Stimulated activated CD8-positive, alpha-beta memory T cell treated with anti-CD3 and anti-CD28 coated beads, Interleukin-15, amount 100 ng/mL, for 24 hours (primary cell): ENCODE measurements at regions not wholly inside any gene's neighbourhood (a gene's known extent, or its start where the extent isn't known, plus 50 kb on each side); places are given as distances from the start of the nearest gene placed in this dataset.
"Not testable (repeated sequence)": the region's sequence is repeated elsewhere in the genome, so short reads cannot be mapped to it uniquely, and the experiment has no call there.

Experiments
- DNase-seq: peaks from one replicate; pipeline ENCODE4 v3.0.0-alpha.2; 2020; ENCODE audit warnings: low read depth

GRCh38 chr10:64574371-64574770 is 1053.2 kb downstream of the REEP3 start:
- no peak for DNase-seq

GRCh38 chr10:64576497-64576896 is 1055.3 kb downstream of the REEP3 start:
- DNase-seq: no peak

DNA sequence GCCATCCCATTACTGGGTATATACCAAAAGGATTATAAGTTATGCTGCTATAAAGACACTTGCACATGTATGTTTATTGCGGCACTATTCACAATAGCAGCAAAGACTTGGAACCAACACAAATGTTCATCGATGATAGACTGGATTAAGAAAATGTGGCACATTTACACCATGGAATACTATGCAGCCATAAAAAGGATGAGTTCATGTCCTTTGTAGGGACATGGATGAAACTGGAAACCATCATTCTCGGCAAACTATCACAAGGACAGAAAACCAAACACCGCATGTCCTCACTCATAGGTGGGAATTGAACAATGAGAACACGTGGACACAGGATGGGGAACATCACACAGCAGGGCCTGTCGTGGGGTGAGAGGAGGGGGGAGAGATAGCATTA is 1057.6 kb downstream of the REEP3 start:
- not testable (repeated sequence) for DNase-seq

GRCh38 chr10:64586934-64587503 is 1065.8 kb downstream of the REEP3 start:
- no peak for DNase-seq

DNA sequence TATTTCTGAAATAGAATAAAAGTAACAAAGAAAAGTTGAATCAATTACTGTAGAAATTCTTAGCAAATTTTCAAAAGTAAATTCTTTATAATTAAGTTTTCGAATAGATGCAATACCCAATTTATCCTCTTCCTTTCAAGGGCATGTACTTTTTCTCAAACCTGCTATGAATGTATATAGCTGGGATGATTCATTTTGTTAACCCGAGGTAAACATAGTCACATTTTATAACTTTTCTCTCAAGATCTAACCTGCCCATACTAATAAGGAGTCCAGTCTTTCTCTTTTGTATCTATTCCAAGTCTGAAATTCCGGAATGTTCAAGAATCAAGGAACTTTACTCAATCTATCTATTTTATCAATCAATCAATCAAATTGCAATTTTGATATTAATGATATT is 1072.9 kb downstream of the REEP3 start:
- no peak for DNase-seq

DNA sequence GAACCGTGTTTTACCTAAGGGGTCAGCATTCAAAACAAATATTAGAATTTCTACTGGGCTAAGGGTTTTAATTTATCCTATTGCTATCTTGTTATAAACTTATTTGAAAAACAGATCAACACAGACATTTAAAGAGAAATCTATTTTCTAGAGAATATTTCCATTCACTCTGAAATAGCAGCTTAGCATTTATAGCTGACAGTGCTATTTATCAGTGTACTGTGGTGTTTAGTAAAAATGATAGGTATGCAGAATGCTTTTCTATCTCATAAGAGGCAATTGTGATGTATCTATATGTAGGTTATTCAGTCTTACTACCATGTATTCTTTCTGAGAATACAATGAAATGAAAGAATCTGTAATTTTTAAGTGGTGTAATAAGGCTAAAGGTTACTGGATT is 1077.4 kb downstream of the REEP3 start:
- DNase-seq: no peak

DNA sequence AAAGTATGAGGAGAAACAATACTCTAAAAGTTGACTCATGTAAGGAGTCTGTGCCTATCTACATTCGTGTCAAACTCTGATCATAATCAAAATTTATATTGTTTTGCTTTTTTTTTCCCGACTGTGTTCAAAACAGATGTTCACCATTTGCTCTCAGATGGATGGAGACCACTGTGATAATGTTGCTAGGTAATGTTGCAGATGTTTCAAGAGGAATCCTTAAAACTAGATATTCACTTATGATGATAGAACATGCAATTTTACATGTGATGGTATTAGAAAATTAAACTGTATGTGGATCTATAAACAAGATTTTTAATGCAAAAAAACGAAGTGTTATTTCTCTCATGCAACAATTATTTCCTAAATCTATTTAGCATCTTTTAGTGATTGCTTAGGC is 1080.1 kb downstream of the REEP3 start:
- DNase-seq: no peak

DNA sequence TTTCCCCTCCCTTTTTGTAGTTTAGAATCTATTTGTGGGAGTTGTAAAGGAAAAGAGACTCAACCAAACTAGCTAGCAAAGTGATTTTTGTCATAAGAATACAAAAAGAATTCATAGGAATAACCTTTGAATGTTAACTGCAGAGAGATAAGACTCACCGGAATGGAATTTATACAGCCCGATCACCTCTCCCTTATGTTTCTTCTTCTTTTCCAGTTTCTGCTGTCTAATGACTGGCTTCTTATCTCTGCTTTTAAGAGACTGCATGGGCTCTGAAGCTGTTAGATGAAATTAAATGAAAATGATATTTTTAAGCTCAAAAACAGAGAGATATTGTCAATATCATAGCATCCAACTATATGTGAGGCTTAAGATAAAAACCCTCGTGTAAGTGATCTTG is 1095.9 kb downstream of the REEP3 start:
- no peak for DNase-seq

- DNase-seq: no peak
Observed at GRCh38 chr10:64619102-64619501, 1097.9 kb downstream of the REEP3 start.

- no peak for DNase-seq
Observed at GRCh38 chr10:64626924-64627323, 1105.7 kb downstream of the REEP3 start.

GRCh38 chr10:64630534-64630933 is 1109.3 kb downstream of the REEP3 start:
- no peak for DNase-seq

- no peak for DNase-seq
Observed at GRCh38 chr10:64635906-64636305, 1114.7 kb downstream of the REEP3 start.

- DNase-seq: no peak
Observed at GRCh38 chr10:64636461-64636860, 1115.3 kb downstream of the REEP3 start.

DNA sequence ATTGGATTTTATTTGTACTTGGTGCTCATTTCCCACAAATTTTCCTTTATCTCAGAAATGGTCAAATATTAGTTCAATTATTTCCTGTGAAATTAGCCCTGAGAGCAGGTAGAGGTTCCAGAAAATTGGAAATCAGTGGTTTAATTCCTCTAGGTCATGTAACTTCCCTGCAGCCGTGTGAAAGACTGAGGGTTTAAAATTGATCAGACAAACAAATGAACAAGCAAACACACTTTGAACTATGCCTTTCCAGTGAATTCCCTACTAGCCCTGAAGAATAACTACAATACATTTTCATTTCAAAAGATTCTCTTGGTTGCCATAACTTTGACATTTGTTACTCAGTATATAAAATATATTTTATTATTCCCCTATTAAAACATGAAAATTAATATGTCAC is 1116.7 kb downstream of the REEP3 start:
- DNase-seq: no peak

DNA sequence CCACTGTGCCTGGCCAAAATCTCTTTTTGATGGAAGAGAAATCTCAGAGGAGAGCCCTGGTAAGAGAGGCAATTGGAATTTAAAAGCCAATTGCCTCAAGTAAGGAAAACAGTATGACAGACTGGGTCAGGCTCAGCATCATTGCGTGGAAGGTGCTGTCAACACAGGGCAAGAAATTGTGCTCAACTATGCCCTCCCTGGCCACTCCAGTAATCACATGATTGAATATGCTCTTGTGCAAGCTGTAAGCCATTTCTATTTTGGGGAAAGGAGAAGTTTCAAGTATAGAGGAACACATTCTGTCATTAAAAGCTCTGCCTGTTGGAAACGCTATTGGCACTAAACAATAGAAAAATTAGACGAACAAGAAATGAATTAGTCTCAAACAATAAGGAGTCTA is 1127.7 kb downstream of the REEP3 start:
- no peak for DNase-seq

DNA sequence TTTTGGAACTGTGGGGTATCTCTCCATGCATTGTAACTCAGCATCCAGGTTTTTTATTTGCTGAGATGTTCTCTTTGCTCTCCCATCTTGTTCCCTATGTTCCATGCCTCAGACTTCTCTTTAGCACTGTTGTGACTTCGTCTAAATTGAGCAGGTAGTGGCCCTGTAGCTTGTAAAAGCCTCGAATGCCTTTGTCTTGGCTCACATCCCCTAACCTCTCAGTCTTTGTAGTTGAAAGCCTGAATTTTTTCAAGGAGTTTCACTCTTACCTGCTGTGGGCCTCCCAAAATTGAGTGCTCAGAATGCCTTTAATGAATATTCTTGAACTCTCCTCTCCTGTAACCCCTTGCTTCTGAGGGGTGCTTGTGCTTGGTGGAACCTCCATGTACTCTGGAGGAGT is 1137.3 kb downstream of the REEP3 start:
- no peak for DNase-seq

DNA sequence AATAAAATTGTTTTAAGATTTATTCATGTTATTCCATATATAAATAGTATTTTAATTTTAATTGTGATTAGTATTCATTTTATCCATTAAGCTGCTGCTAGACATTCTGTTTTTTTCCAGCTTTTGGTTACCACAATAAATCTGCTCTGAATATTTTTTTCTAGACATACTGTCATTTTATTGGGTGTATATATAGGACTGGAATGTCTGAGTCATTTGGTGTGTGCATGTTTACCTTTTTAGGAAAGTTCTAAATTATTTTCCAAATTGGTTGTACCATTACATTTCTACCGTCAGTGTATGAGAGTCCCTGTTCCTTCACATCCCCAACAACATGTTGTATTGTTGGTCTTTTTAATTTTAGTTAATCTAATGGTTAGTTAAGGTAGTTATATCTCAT is 1138.1 kb downstream of the REEP3 start:
- DNase-seq: no peak

DNA sequence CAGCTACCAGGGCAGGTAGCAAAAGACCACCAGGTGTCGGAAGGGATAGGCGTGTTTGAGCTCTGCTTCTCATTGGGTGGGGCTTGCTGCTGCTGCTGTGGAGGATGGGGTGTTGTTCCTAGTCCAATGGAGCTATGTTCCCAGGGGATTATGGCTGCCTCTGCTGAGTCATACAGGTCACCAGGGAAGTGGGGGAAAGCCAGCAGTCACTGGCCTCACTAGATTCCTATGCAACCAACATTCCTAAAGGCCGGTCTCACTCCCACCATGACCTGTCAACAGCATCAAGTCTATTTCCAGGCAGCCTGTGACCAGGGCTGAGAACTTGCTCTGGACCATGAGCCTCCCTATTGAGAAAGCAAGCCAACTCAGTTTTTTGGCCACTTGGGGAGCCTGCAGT is 1160.8 kb downstream of the REEP3 start:
- no peak for DNase-seq

DNA sequence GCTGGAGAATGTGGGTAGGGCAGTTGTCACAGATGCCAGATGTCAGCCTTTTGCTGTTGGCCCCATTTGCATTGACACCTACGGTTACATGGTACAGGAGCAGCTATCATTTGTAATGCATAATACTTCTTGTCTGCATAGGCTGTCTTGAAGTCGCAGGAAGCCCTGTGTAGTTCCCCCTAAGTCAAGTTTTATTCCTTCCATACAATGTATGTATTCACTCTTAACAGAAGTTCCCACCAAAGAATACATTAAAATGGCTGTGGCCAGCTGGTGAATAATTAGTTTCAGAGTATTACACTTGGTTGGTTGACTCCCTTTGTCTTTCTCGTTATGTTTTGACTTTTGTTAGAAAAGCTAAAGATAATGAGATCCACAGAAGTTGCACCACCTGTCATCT is 1169.0 kb downstream of the REEP3 start:
- DNase-seq: no peak

DNA sequence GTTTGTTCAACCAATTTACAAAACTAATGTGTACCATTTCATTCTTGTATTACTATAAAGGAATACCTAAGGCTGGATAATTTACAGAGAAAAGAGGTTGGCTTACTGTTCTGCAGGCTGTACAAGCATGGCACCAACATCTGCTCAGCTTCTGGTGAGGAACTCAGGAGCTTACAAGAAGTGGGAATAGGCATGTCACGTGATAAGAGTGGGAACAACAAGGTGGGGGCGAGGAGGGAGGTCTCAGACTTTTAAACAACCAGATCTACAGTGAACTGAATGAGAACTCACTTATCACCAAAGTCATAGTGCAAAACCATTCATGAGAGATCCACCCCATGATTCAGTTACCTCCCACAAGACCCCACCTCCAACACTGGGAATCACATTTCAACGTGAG is 1178.0 kb downstream of the REEP3 start:
- DNase-seq: no peak

DNA sequence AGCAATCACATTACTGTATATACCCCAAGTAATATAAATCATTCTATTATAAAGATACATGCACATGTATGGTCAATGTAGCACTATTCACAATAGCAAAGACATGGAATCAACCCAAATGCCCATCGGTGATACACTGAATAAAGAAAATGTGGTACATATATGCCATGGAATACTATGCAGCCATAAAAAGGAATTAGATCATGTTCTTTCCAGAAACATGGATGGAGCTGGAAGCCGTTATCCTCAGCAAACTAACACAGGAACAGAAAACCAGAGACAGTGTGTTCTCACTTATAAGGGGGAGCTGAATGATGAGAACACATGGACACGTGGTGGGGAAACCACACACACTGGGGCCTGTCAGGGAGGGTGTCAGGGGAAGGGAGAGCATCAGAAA is 1180.9 kb downstream of the REEP3 start:
- not testable (repeated sequence) for DNase-seq

GRCh38 chr10:64708884-64709681 is 1187.9 kb downstream of the REEP3 start:
- DNase-seq: no peak

GRCh38 chr10:64726466-64726865 is 1205.3 kb downstream of the REEP3 start:
- no peak for DNase-seq

DNA sequence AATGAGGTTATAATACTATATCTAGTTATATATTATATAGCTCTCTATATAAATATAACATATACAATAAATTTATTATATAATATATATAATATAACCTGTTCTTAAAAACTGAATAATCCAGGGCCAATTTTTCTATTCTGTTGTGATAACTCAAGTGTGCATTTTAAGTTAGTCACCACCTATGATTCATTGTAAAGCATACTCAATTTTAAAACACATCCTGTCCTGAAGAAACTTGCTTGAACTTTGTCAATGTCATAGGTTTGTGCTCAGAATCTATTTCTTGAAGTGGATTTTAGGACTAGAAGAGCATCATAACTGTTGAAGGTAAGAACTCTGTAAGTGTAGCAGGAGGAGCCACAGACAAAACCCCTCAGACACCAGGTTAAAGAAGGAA is 1209.8 kb downstream of the REEP3 start:
- no peak for DNase-seq
